ENCODE measurements at regions not wholly inside any gene's neighbourhood (a gene's known extent, or its start where the extent isn't known, plus 50 kb on each side); places are given as distances from the start of the nearest gene placed in this dataset.
"Not testable (repeated sequence)": the region's sequence is repeated elsewhere in the genome, so short reads cannot be mapped to it uniquely, and the experiment has no call there.

DNA sequence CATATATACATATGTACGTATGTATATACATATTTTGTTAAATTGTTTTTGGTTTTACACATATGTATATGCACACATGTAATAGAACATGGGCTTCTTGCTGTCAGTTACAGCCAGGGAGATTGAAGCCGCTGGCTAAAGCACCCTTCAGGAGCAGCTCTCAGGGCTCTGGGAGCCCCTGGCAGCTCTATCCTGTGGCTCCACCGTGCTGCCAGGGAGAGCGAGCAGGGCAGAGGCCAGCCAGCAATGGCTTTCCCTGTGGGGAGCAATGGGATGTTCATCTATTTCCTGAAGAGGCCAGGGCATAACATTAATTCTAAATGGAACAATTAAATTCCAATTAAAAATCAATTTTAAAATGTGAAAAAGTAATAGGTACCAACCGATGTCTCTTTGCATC is 102.9 kb downstream of the PSMG1 start:
- DNase-seq: no peak

DNA sequence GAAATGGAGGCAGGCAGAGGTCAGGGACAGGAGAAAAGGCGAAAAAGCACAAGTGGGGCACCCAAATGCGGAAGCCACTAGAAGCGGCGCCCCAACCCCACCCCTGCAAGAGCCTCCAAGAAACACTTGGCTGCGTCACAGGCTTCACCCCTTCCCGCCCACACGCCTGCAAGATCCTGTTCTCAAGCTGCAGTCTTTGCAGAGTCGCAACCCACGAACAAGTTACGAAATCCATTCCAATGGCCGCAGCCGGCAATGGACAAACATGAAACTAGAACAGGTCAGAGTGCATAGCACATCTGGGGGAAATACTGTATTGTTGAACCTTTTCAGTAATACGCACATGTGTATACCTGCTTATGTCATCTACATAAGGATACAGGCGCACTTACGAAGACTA is 103.6 kb downstream of the PSMG1 start:
- DNase-seq: peak; percentile 6 to 81

DNA sequence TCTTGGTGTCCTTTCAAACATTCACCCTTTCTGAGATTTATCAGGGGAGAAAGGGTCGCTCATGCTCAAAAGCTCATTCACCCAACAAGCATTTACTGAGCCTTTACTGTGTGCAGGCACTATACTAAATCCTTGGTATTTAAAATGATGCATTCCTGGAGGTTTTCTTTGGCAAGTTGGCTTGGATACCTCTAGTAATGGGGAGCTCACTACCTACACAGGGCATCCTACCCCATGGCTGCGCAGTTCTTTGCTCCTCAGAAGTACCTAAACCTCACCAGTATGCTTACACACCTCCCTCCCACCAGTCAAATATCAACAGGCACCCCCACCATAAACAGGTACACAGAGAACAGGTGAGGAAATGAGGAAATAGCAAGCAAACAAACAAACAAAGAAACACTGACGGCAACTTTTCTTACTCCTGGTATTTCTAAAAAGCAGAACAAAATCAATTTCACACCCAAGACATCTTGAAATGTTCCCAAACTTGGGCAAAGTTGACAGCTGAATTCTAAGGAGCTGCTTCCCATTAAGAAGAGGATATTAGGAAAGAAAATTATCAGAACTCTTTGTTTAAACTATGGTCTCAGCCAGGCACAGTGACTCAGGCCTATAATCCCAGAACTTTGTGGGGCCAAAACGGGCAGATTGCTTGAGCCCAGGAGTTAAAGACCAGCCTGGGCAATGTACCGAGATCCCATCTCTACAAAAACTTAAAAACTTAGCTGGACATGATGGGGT is 104.8 kb downstream of the PSMG1 start:
- DNase-seq: no peak

DNA sequence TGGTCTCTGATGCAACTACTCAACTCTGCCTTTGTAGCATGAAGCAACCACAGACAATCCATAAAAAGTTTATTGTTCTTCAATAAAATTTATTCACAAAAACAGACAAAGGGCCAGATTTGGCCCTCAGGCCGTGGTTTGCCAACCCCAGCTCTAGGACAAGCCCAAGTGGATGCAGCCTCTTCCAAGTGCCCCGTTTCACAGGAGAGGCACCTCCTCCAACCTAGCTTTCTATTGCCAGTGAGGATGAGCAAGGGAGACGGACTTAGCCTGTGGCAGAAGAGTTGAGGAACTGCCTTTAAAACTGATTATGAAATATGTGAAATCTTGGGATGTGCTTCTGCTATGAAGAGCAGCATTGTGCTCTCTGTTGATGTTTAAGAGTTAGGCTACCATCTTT is 105.4 kb downstream of the PSMG1 start:
- DNase-seq: no peak

DNA sequence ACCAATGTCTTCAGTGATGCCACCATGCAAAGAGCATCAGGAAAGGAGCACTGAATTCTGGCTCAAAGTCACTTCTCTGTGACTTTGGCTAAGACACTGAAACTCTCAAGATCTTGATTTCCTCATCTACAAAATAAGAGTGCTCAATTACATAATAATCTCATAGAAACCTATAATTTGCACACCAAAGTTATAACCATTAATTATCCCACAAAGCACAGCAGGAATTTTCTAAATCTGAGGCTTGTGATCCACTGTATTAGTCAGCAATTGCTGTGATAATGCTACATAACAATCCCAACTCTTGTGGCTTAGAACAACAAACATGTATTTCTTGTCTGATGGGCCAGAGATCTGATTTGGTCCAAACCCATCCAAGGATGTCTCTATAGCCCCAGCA is 108.7 kb downstream of the PSMG1 start:
- no peak for DNase-seq

DNA sequence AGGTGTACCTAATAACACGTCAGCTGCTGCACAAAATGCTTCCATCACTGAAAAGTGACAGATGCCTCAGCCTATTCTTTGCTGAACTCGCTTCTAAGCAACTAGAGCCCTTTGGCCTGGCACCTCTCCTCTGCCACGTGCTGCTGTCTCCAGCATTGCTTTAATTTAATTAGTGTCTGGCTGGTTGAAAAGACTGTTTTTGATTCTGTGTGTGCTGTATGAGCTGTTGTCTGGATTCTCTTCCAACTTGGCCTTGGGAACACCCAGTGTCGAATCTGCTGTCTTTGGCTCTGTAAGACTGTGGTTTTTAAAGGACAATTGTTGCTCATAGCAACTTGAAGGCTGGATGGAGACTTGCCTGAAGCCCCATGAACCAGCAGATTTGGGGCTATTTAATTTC is 109.5 kb downstream of the PSMG1 start:
- DNase-seq: no peak

DNA sequence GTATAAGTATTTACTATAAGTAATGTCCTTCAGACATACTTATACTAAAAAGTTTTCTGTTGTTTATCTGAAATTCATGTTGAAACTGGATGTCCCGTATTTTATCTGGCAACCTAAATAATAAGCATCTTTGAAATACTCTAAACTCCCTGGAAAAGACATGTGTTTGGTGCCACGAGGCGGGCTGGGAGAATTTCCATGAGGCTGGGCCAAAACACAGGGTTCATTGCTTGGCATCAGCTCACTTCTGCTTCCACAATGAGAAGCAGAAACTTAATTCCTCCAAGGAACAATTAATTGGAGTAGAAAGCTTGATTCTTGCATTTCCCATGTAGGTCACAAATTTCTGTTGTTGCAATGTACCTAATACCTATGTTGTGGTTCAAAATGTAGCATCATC is 110.2 kb downstream of the PSMG1 start:
- no peak for DNase-seq

DNA sequence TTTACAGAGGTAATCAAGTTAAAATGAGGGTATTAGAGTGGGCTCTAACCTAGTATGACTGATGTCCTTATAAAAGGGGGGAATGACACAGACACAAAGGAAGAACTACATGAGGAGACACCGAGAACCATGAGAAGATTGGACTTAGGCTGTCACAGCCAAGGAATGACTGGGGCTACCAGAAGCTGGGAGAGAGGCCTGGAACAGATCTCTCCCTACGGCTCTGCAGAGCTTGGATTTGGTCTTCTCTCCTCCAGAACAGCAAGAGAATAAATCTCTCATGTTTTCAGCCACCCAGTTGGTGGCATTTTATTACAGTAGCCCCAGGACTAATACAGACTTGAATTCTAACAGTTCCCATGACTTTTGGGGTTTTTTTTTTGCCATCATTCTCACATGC is 110.8 kb downstream of the PSMG1 start:
- DNase-seq: no peak

DNA sequence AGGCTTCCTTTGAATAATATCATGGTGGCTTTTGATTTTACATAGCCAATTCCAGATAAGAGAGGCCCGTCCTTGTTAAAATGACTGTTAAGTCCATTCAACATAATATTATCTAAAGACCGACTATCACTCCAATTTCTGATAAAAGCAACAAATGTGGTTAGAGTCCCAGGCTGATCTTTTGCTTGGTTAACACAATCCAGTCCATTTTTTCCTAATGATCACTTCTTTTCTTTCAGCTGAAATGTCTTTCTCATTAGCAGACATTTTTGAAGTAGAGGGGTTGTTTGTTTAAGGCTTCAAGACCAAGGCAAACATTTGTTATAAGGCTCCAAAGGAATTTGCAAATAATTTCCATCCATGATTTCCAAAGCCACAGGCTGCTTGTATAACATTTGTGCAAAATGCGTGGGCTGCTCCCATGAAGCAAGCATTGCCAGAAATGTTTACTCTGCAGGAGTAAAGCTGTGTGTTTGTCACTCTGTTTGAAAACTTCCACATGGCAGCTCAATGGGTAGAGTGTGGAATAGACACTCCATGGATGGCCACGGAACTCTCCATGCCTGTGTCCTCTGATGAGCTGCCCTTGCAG is 111.5 kb downstream of the PSMG1 start:
- DNase-seq: no peak

DNA sequence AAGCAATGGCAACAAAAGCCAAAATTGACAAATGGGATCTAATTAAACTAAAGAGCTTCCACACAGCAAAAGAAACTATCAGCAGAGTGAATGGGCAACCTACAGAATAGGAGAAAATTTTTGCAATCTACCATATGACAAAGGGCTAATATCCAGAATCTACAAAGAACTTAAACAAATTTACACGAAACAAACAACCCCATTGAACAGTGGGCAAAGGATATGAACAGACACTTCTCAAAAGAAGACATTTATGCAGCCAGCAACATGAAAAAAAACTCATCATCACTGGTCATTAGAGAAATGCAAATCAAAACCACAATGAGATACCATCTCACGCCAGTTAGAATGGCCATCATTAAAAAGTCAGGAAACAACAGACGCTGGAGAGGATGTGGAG is 113.4 kb downstream of the PSMG1 start:
- DNase-seq: not testable (repeated sequence)

DNA sequence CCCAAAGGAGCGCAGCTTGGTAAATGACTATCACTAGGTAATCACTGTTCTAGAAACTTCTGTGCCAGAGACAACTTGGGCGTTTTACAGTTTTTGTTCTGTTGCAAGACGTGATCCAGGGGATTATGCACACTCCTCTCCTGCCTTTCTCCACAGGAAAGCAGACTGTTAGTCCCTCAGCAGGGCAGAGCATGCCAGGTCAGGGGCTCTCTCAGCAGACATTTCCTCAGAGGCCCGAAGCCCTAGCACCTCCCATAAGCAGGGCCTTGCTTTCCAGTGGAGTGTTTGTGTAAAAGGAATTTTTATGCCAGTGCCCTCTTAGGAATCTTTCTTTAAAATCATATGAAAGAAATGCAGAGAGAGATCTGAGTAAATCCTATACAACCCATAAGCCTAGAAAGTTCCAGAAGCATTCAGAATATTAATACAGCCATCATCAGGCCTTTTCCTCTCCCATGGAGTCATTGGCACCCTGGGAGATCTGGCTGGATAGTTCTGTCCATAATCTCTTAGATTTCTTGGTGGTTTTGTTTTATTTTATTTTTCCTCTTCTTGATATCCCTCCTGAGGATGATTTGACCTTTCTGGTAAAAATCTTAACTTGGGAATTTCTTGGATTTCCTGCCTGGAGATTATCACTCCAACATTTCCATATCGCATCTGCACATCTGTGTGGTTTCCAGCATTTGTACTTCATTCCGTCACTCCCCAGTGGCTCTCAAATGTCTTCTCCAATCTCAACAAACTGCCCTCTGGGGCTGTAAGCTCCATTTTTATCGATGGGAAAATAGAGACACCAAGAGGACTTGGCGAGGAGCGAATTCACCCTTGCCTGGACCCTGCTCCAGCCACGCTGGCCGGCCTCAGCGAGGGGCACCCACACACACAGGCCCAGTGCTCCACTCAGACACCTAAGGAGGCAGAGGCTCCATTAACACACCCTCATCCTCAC is 116.1 kb downstream of the PSMG1 start:
- no peak for DNase-seq

DNA sequence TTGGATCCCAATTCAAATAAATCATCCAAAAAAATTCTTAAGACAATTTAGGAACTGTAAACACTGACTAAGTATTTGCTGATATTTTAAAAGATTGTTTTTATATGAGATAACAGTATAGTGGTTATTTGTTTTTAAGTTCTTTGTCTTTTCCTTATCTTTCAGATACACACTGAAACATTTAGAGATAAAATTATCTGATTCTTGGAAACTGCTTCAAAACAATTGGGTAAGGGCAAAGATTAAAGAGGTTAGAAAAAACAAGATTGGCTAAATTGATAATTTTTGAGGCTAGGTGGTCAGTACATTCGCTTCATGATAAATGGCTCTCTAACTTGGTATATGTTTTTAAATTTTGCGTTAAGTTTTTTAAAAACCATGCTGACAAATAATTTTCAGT is 117.3 kb downstream of the PSMG1 start:
- no peak for DNase-seq

DNA sequence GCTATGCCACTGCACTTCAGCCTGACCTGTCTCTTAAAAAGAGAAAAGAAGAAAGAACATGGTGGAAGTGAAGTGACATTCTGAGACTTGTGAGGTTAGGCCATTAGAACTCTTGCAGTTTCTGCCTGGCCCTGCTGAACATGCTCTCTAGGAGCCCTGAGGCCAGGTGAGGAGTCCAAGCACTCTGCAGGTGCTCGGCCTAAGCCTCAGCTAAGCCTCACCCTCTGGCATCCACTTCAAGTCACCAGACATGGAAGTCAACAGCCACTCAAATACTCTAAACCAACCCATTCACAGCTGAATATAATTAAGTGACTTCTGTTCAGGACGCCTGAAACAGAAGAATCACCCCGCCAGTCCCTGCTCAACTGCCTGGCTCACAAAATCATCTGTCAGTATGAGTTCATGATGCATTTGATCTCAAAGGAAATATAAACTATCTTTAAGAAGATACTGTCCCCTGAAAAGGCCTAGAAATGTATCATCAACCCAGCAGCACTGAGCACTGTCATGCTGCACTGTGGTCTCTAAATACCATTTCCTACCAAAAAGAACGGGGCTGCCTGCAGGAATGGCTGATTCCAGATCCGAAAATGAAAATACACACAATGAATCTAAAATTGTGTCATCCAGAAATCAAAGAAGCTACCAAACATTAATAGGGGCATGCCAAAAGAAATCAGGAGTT is 118.8 kb downstream of the PSMG1 start:
- no peak for DNase-seq

DNA sequence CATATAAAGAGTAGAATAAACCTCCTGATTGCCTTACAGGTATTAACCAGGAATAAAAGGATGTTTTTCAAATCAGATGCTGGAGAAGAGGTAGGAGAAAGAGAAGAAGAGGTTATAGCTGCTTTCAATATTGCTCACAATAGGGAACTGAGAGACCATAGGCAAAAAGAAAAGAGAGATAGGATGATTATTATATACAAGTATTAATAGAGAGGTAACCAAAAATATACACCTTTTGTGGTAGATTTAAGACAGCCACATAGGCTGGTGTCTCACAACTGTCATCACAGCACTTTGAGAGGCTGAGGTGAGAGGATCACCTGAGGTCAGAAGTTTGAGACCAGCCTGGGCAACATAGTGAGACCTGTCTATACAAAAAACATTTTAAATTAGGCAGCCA is 119.7 kb downstream of the PSMG1 start:
- no peak for DNase-seq

DNA sequence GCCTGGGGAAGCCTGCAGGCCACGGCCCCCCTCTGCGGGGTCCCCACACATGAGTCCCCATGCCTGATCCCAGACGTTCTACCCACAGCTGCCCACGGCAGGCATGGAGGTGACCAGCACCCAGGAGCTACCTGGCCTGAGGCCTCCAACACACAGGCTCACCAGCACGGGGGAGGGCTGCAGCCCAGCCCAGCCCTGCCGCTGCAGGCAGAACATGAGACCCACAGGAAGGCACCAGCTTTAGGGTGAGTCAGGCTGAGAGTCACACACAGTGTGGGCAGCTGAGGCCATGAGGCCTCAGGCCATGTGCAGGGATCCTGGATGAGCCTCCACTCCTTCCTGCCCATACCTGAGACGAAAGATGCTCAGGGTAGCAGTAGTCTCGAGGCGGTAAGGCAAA is 121.1 kb downstream of the PSMG1 start:
- DNase-seq: no peak

DNA sequence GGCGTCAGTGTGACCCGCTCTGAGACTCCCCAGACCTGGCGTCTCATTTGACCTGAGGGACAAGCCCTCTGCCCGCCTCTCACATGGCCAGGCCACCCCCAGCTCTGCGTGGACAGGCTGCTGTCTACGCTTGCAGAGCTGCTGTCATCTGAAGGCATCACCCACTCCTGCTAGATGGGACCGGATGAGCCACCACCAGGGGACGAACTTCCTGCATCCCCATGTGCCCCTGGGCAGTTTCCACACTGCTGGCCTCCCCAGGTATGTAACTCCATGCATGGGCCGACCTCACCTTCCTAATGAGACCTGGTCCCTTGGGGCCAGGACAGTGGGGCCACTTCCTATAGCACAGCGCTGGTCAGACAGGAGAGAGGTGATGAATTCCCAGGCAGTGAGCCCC is 121.5 kb downstream of the PSMG1 start:
- DNase-seq: no peak

DNA sequence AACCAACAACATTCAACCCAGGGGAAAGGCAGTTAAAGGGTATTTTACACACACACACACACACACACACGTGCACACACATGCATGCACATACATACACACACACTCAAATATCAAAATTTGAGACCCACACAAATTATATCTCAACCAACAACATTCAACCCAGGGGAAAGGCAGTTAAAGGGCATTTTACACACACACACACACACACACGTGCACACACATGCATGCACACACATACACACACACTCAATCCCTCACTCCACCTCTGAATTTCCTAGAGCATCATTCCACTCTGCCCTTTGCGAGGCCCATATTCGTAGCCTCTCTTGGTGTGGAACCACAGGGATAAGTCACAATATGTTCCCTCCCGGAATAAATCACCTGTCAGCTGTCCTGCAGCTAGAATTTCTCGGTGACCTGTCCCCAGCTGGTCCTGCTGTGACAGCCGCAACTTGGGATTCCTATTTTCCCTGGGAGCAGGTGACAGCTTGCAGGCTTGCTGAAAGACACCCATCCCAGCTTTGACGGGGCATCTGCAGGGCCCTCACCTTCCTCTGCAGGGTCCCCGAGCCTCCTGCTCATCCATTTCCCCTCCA is 122.7 kb downstream of the PSMG1 start:
- no peak for DNase-seq

DNA sequence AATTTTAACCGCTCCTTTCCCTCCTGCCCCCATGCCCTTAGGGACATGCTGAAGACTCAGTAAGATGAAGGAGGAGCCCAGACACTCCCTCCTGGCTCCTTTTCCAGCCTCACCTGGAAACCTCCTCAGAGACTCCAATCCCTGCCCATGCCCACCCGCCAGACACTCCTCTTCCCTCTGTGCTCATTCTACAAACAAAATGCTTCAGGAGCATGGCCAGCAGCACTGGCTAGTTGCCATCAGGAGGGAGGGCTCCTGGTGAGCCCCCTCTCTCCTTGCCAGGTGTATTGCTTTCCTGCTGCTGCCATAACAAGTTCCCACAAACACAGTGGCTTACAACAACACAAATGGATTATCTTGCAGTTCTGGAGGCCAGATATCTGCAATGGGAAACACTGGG is 126.1 kb downstream of the PSMG1 start:
- no peak for DNase-seq

DNA sequence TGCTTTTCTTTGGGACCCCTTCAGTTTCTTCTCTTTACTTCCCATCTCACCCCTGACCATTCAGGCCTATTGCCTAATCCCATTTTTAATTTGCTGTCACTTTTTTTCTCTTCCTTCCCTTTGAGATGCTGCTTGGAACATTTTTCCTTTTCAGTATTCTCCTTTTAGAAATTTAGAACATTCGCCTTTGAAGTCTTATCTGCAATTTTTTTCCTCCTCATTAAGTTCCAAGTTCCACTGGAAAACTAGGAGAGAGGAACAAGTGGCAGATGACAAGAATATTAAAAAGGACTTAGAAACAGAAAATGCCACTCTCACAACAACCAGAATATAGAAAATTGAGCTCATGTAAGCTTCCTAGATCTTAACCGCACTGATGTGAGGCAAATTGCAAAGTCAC is 126.6 kb downstream of the PSMG1 start:
- no peak for DNase-seq

DNA sequence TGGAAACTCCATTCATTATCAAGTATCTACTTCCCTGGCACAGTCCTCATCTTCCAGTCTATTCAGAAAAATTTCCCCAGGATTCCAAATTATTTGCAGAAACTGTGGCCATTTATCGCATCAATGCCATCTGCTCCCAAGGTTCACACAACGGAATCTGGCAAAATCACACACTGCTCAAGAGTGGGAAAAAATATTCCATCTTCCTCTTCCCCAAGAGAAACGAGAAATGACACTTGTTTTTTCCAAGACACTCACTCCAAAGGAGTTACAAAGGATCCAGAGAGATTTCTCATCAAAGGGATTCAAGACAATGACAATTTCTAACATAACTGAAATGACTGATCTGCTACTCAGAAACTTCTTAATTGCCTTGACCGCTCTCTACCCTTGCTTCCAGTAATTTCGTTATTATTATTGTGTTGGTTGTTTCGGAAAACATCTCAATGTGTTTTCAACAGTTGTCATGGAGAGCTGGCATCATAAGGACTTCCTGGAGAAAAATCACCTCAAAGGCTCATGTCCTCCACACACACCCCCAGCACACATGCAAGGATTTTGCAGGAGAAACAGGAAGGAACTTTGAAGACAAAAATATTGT is 128.0 kb downstream of the PSMG1 start:
- no peak for DNase-seq

DNA sequence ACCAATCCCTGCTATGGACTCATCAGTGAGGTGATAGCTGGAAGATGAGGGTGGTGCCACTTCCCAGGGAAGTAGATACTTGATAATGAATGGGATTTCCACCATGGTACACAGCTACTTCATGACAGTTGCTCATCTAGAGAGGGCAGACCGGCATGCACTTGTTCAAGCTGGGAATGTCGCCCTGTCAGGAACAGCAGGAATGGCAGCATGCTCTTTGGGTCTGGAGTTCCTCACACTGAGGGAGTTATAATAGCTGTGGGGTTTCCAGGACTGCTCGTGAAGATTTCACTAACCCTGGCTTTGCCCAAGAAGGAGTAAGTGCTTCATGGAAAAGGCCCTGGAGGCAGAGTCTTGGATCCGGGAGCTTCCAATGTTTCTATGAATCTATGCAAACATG is 129.2 kb downstream of the PSMG1 start:
- no peak for DNase-seq

DNA sequence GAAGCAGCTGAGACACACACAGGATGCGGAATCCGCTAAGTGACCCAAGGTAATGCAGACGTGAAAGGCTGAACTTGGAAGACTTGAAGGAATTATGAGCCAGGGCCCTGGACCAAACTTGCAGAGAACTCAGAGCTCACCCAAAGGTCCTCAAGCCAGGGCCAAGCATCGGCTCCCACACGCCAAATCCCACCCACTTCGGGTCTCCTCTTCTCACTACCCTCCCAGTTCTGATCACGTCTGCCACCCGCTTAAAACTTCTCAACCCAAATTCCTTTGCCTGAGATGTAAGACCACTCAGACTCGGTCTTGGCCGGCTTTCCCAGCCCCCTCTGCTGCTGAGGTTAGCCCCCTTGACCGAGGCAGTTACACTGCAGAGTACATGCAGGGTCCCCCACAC is 130.1 kb downstream of the PSMG1 start:
- DNase-seq: no peak
